ENCODE measurements at regions not wholly inside any gene's neighbourhood (a gene's known extent, or its start where the extent isn't known, plus 50 kb on each side); places are given as distances from the start of the nearest gene placed in this dataset.

GRCh38 chr6:21348146-21348503, 245.4 kb upstream of the SOX4 start:
- no peaks in the 10 kb centered on the region for H3K27me3 ChIP-seq (replicated peaks; ENCODE audit: insufficient read depth)
- no peaks in the 10 kb centered on the region for H3K36me3 ChIP-seq (ENCODE audit: low read depth)
- TF ChIP-seq EZH2 (IDR thresholded peaks at IDR 0.05; ENCODE audit: insufficient read depth, poor library complexity, severe bottlenecking) (no peak), EZH2phosphoT487 (IDR thresholded peaks at IDR 0.05; ENCODE audit: insufficient read depth, low read depth) (no peak)
- no peak overlapping the region for H3K4me3 ChIP-seq
- H3K9me3 ChIP-seq (ENCODE audit: low read depth), result no peaks in the 10 kb centered on the region
- H4K20me1 ChIP-seq (ENCODE audit: insufficient read depth), result no peaks in the 10 kb centered on the region
- H3K9me2 ChIP-seq (ENCODE audit: insufficient read depth), result no peaks in the 10 kb centered on the region
- H3K79me2 ChIP-seq (ENCODE audit: insufficient read depth), result no peaks in the 10 kb centered on the region
- H3F3A ChIP-seq (ENCODE audit: insufficient read depth), result 0 out of 2 replicates have a peak, but pooled peaks cover 5% of the 10 kb centered on the region
- in situ Hi-C loops (cut with MboI), result no loop called here
- 0 out of 2 replicates have a peak, but pooled peaks cover 9% of the 10 kb centered on the region for H3K4me1 ChIP-seq (ENCODE audit: insufficient read depth)
- no peak overlapping the region for H3K27ac ChIP-seq
- DNase-seq, result no peak
- peak overlapping the region; percentile 14 for H3K4me2 ChIP-seq (ENCODE audit: unreplicated experiment)
- peak overlapping the region; percentile 35; the same call in 1 of the 2 replicates for H2AFZ ChIP-seq
- 43 to 45% methylated on average over 7 of the region's 7 CpGs for WGBS, 2 experiments (ENCODE audit: low coverage in 1 of 2, low lambda C conversion rate in 2 of 2, missing lambda C conversion rate in 2 of 2)
- no peak overlapping the region for H3K9ac ChIP-seq

GRCh38 chr6:21348504-21349195, 244.9 kb upstream of the SOX4 start:
- peak; percentile 71 for DNase-seq
- no peaks in the 10 kb centered on the region for H3K9me2 ChIP-seq (ENCODE audit: insufficient read depth)
- H3K27ac ChIP-seq, result no peak overlapping the region
- 2 to 9% methylated on average over 7 of the region's 7 CpGs for WGBS, 2 experiments (ENCODE audit: low coverage in 1 of 2, low lambda C conversion rate in 2 of 2, missing lambda C conversion rate in 2 of 2)
- H2AFZ ChIP-seq, result peak overlapping the region; percentile 35; the same call in 1 of the 2 replicates
- 0 out of 2 replicates have a peak, but pooled peaks cover 9% of the 10 kb centered on the region for H3K4me1 ChIP-seq (ENCODE audit: insufficient read depth)
- no peak overlapping the region for H3K4me3 ChIP-seq
- no peak for TF ChIP-seq EZH2 (IDR thresholded peaks at IDR 0.05; ENCODE audit: insufficient read depth, poor library complexity, severe bottlenecking)
- TF ChIP-seq EZH2phosphoT487 (IDR thresholded peaks at IDR 0.05; ENCODE audit: insufficient read depth, low read depth), result no peak
- H3F3A ChIP-seq (ENCODE audit: insufficient read depth), result 0 out of 2 replicates have a peak, but pooled peaks cover 5% of the 10 kb centered on the region
- H3K4me2 ChIP-seq (ENCODE audit: unreplicated experiment), result peak overlapping the region; percentile 14
- H3K9ac ChIP-seq, result no peak overlapping the region
- H3K9me3 ChIP-seq (ENCODE audit: low read depth), result no peaks in the 10 kb centered on the region
- H3K79me2 ChIP-seq (ENCODE audit: insufficient read depth), result no peaks in the 10 kb centered on the region
- H3K36me3 ChIP-seq (ENCODE audit: low read depth), result no peaks in the 10 kb centered on the region
- H4K20me1 ChIP-seq (ENCODE audit: insufficient read depth), result no peaks in the 10 kb centered on the region
- in situ Hi-C loops (cut with MboI), result no loop called here
- H3K27me3 ChIP-seq (replicated peaks; ENCODE audit: insufficient read depth), result no peaks in the 10 kb centered on the region

GRCh38 chr6:21349834-21350233, 243.7 kb upstream of the SOX4 start:
- no peaks in the 10 kb centered on the region for H4K20me1 ChIP-seq (ENCODE audit: insufficient read depth)
- no peaks in the 10 kb centered on the region for H3K79me2 ChIP-seq (ENCODE audit: insufficient read depth)
- H3K27ac ChIP-seq, result no peak overlapping the region
- 0 out of 2 replicates have a peak, but pooled peaks cover 9% of the 10 kb centered on the region for H3K4me1 ChIP-seq (ENCODE audit: insufficient read depth)
- no peak for DNase-seq
- TF ChIP-seq EZH2phosphoT487 (IDR thresholded peaks at IDR 0.05; ENCODE audit: insufficient read depth, low read depth) (no peak), EZH2 (IDR thresholded peaks at IDR 0.05; ENCODE audit: insufficient read depth, poor library complexity, severe bottlenecking) (no peak)
- no peaks in the 10 kb centered on the region for H3K9me2 ChIP-seq (ENCODE audit: insufficient read depth)
- no peaks in the 10 kb centered on the region for H3K36me3 ChIP-seq (ENCODE audit: low read depth)
- no peaks in the 10 kb centered on the region for H3K9me3 ChIP-seq (ENCODE audit: low read depth)
- H2AFZ ChIP-seq, result no peak overlapping the region
- no peak overlapping the region for H3K4me2 ChIP-seq (ENCODE audit: unreplicated experiment)
- H3K4me3 ChIP-seq, result no peak overlapping the region
- H3K9ac ChIP-seq, result no peak overlapping the region
- in situ Hi-C loops (cut with MboI), result no loop called here
- no peaks in the 10 kb centered on the region for H3K27me3 ChIP-seq (replicated peaks; ENCODE audit: insufficient read depth)
- WGBS, 2 experiments (ENCODE audit: low coverage in 1 of 2, low lambda C conversion rate in 2 of 2, missing lambda C conversion rate in 2 of 2), result 77 to 81% methylated on average over 3 of the region's 3 CpGs
- 0 out of 2 replicates have a peak, but pooled peaks cover 5% of the 10 kb centered on the region for H3F3A ChIP-seq (ENCODE audit: insufficient read depth)

GRCh38 chr6:21350926-21351325, 242.6 kb upstream of the SOX4 start:
- no peak for DNase-seq
- Histone ChIP-seq H3K9me3 (ENCODE audit: low read depth) (no peaks in the 10 kb centered on the region), H3K4me3 (no peak overlapping the region), H3K9ac (no peak overlapping the region), H3K4me1 (ENCODE audit: insufficient read depth) (0 out of 2 replicates have a peak, but pooled peaks cover 9% of the 10 kb centered on the region), H3K79me2 (ENCODE audit: insufficient read depth) (no peaks in the 10 kb centered on the region), H3K27ac (no peak overlapping the region), H2AFZ (no peak overlapping the region), H3K9me2 (ENCODE audit: insufficient read depth) (no peaks in the 10 kb centered on the region), H3K4me2 (ENCODE audit: unreplicated experiment) (no peak overlapping the region), H4K20me1 (ENCODE audit: insufficient read depth) (no peaks in the 10 kb centered on the region), H3K36me3 (ENCODE audit: low read depth) (no peaks in the 10 kb centered on the region), H3K27me3 (replicated peaks; ENCODE audit: insufficient read depth) (no peaks in the 10 kb centered on the region), H3F3A (ENCODE audit: insufficient read depth) (0 out of 2 replicates have a peak, but pooled peaks cover 5% of the 10 kb centered on the region)
- in situ Hi-C loops (cut with MboI), result no loop called here
- no peak for TF ChIP-seq EZH2 (IDR thresholded peaks at IDR 0.05; ENCODE audit: insufficient read depth, poor library complexity, severe bottlenecking)
- TF ChIP-seq EZH2phosphoT487 (IDR thresholded peaks at IDR 0.05; ENCODE audit: insufficient read depth, low read depth), result no peak
- 88 to 94% methylated on average over 5 of the region's 5 CpGs for WGBS, 2 experiments (ENCODE audit: low coverage in 1 of 2, low lambda C conversion rate in 2 of 2, missing lambda C conversion rate in 2 of 2)

Measured in GM23248 (cell line).